Ishikawa (cell line): ENCODE measurements at regions not wholly inside any gene's neighbourhood (a gene's known extent, or its start where the extent isn't known, plus 50 kb on each side); places are given as distances from the start of the nearest gene placed in this dataset.

Source experiments
- CEBPB ChIP-seq: IDR thresholded peaks from 2 replicates; pipeline ENCODE4 v1.6.1; 2012
- CREB1 ChIP-seq: IDR thresholded peaks from 2 replicates; pipeline ENCODE4 v1.6.1; 2012; ENCODE audit warnings: low read depth
- EGR1 ChIP-seq: IDR thresholded peaks from 2 replicates; pipeline ENCODE4 v1.6.1; 2012
- FOXM1 ChIP-seq: IDR thresholded peaks from 2 replicates; pipeline ENCODE4 v1.6.1; 2012; ENCODE audit warnings: low read depth, borderline replicate concordance
- MAX ChIP-seq: IDR thresholded peaks from 2 replicates; pipeline ENCODE4 v1.6.1; 2012
- RAD21 ChIP-seq: IDR thresholded peaks from 2 replicates; pipeline ENCODE4 v1.6.1; 2012; ENCODE audit warnings: low read depth
- REST ChIP-seq: IDR thresholded peaks from 2 replicates; pipeline ENCODE4 v1.6.1; 2012; ENCODE audit warnings: low read depth, mild to moderate bottlenecking
- TAF1 ChIP-seq: IDR thresholded peaks from 2 replicates; pipeline ENCODE4 v1.6.1; 2012; ENCODE audit warnings: low read depth, mild to moderate bottlenecking
- TCF12 ChIP-seq: IDR thresholded peaks from 2 replicates; pipeline ENCODE4 v1.6.1; 2012; ENCODE audit warnings: low read depth
- YY1 ChIP-seq: IDR thresholded peaks from 2 replicates; pipeline ENCODE4 v1.6.1; 2012; ENCODE audit warnings: low read depth
- ZBTB7A ChIP-seq: IDR thresholded peaks from 2 replicates; pipeline ENCODE4 v1.6.1; 2012; ENCODE audit warnings: low read depth

- TF ChIP-seq CREB1: no peak
- no peak for TF ChIP-seq CEBPB
- no peak for TF ChIP-seq REST
- TF ChIP-seq TAF1: no peak
- TF ChIP-seq YY1: no peak
- TF ChIP-seq RAD21: peak; percentile 91
- TF ChIP-seq ZBTB7A: no peak
- TF ChIP-seq EGR1: no peak
- TF ChIP-seq FOXM1: no peak
- no peak for TF ChIP-seq MAX
- TF ChIP-seq TCF12: no peak
Measured at GRCh38 chr9:69971643-69972449, 71.8 kb upstream of the MAMDC2 start.
